Skin epidermis (tissue), 12 donors: ENCODE measurements at regions not wholly inside any gene's neighbourhood (a gene's known extent, or its start where the extent isn't known, plus 50 kb on each side); places are given as distances from the start of the nearest gene placed in this dataset.

Source experiments
- H3K27ac ChIP-seq, 21 experiments: fragments of 200-600 bp; sonication (generic) in 11 of 21; one replicate each; pipeline ENCODE4 v1.5.0; 2020; ENCODE audit warnings: mild to moderate bottlenecking in 3 of 21, inconsistent platforms in 2 of 21, moderate library complexity in 2 of 21
- H3K4me3 ChIP-seq, 7 experiments: fragments of 200-600 bp; sonication (generic) in 2 of 7; one replicate each; pipeline ENCODE4 v1.5.0; 2020; ENCODE audit warnings: inconsistent platforms in 2 of 7, mild to moderate bottlenecking in 2 of 7, moderate library complexity in 1 of 7

DNA sequence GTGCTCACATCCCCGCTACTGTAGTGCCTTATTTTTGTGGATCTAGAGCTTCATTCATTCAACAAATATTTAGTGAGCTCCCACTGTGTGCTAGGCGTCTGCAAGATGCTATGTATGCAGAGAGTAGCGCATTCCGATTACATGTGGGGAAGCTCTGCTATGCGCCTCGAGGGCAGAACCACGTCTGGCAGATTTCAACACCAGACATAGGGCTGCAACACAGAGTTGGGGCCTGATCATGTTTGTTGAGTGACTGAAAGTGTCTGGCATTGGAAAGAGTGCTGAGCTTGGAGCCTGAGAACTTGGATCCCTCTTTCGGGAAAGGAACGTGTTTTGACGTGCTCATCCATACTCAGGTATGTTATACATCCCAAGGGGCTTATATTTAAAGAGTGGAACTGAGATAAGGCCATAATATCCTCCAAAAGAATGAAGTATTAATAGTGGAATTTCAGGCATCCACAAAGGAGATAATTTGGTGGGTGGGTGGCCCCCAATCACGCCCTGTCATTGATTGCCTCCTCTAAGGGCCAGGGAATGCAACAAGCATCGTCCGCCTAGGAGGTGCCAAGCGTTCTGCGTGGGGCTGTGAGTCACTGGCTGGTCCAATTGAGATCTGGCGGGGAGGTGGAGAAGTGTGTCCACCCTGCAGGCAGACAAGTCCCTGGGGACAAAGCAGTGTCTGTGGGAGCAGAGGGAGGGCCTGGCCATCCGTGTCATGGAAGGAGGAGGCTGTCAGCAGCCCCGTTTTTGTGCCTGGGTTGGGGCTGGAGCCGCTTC lies 62.8 kb upstream of the ZBTB40 start:
- H3K4me3 ChIP-seq: no peak overlapping the region
- peak overlapping the region in 14 of 21 experiments; percentile 26 to 74 (median 46) for H3K27ac ChIP-seq

GRCh38 chr1:22393587-22393986 lies 58.1 kb upstream of the ZBTB40 start:
- H3K27ac ChIP-seq: no peak overlapping the region
- H3K4me3 ChIP-seq: no peak overlapping the region

DNA sequence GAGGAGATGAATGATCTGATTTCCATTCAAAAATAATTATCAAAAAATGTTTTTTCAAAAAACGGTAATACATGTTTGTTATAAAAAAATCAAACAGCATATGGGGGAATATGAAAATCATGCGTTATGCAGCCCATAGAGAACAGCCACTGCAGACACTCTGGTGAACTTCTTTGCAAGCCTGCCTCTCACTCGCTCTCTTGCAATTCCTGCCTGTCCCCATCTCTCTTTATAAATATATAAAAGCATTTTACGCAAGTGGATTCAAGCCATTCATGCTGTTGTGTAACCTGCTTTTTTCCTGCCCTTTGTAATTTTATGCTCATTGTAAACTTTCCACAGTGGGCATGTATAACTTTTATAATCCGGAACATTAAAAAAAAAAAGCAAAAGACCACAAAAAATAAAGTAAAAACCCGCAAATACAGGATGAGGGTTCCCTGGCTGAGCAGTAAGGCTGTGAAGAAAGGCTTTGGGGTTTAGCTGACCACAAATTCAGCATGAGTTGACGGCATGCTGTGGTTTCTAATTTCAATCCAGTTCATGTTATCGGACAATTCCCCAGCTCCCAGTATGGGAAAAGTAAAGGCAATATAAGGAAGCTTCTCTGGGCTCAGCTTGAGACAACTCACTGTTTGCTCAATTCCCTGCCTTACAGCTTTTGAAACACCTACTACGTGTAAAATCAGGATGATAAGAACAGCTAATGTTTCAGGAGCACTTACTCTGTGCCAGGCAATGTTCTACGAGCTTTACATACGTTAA lies 52.8 kb upstream of the ZBTB40 start:
- Histone ChIP-seq H3K27ac (no peak overlapping the region), H3K4me3 (no peak overlapping the region)

DNA sequence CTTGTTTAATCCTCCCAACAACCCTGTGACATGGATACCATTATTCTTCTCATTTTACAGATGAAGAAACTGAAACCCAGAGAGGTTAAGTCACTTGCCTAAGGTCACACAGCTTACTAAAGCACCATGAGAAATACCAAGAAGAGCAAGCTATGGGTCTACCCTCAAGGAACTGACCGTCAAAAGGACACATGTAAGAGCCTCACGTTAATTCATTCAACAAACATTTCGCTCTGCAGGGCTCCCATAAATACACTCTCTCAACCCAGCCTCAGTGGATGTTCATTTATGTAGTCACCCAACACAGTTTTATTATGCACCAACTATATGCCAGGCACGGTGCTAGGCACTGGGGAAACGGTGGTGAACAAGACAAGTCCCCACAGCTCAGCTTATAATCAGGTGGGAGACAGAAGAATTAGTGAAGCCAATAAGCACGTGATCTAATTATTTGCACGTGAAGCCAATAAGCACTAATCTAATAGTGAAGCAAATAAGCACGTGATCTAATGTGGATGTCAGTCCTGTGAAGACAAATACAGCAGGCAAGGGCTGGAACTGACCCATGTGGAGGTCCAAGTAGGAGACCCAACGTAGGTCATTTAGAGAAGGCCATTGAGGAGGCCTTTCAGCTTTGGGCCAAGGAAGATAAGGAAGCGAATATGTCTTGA lies 52.1 kb upstream of the ZBTB40 start:
- H3K27ac ChIP-seq: no peak overlapping the region
- H3K4me3 ChIP-seq: no peak overlapping the region
